H1 (cell line): ENCODE measurements at regions not wholly inside any gene's neighbourhood (a gene's known extent, or its start where the extent isn't known, plus 50 kb on each side); places are given as distances from the start of the nearest gene placed in this dataset.

Source experiments
- CTCF ChIA-PET: fragments of 300-600 bp; sonication (Branson Sonifier 250); formaldehyde crosslinking; loops from one replicate; lab custom pipeline; 2021; ENCODE audit not compliant: partially characterized antibody; lab: Charles Lee
- POLR2A ChIA-PET: fragments of 300-600 bp; sonication (Branson Sonifier 250); formaldehyde crosslinking; loops from one replicate; lab custom pipeline; 2021; ENCODE audit warnings: inconsistent platforms; ENCODE audit not compliant: partially characterized antibody; lab: Charles Lee
- DNase-seq, 2 experiments: peaks; one replicate each; pipeline versions ENCODE4 v3.0.0 to v3.0.0-alpha.2; 2010 to 2022; ENCODE audit warnings: low spot score in 2 of 2, low read depth in 1 of 2, mixed read lengths in 1 of 2
- FAIRE-seq: peaks from 2 replicates; lab custom pipeline; 2011; peaks lifted over from hg19 to GRCh38; lab: Jason Lieb, UNC
- H2AFZ ChIP-seq: 2 replicates; pipeline ENCODE4 v1.8.1; 2012; ENCODE audit warnings: low read length, inconsistent platforms
- H2AK5ac ChIP-seq: 2 replicates; pipeline ENCODE4 v1.6.1; 2013; ENCODE audit warnings: low read depth, low read length
- H2BK120ac ChIP-seq: replicated peaks from 2 replicates; pipeline ENCODE3; 2013; ENCODE audit warnings: low read depth, low read length, inconsistent platforms
- H2BK12ac ChIP-seq: 2 replicates; pipeline ENCODE4 v1.6.1; 2013; ENCODE audit warnings: low read depth, low read length
- H2BK15ac ChIP-seq: 2 replicates; pipeline ENCODE4 v1.6.1; 2013; ENCODE audit warnings: low read length
- H2BK20ac ChIP-seq: 2 replicates; pipeline ENCODE4 v1.6.1; 2013; ENCODE audit warnings: low read length
- H2BK5ac ChIP-seq: 2 replicates; pipeline ENCODE4 v1.6.1; 2013; ENCODE audit warnings: low read depth, low read length
- H3K14ac ChIP-seq: 2 replicates; pipeline ENCODE4 v1.6.1; 2013; ENCODE audit warnings: inconsistent platforms; ENCODE audit not compliant: insufficient read length
- H3K18ac ChIP-seq: 2 replicates; pipeline ENCODE4 v1.6.1; 2013; ENCODE audit warnings: low read length; ENCODE audit errors: extremely low read depth
- H3K23ac ChIP-seq: 2 replicates; pipeline ENCODE4 v1.6.1; 2013; ENCODE audit warnings: inconsistent platforms; ENCODE audit not compliant: insufficient read length
- H3K23me2 ChIP-seq: 2 replicates; pipeline ENCODE4 v1.6.1; 2013; ENCODE audit warnings: low read depth, low read length
- H3K27ac ChIP-seq: 2 replicates; pipeline ENCODE4 v1.6.1; 2011; ENCODE audit warnings: low read depth, low read length, inconsistent platforms
- H3K27me3 ChIP-seq, 4 experiments: replicated peaks in 1 of 4; 1 replicate in 1 of 4; 2 replicates in 3 of 4; pipeline versions ENCODE4 v1.6.1 to v1.8.1; 2011 to 2013; ENCODE audit warnings: low read length in 3 of 4, mild to moderate bottlenecking in 3 of 4, inconsistent platforms in 2 of 4, mixed read lengths in 2 of 4, moderate library complexity in 1 of 4; ENCODE audit not compliant: control insufficient read depth in 3 of 4, insufficient read depth in 3 of 4; ENCODE audit errors: extremely low read depth in 1 of 4
- H3K36me3 ChIP-seq, 4 experiments: 2 replicates each; pipeline versions ENCODE4 v1.6.1 to v1.8.1; 2011 to 2013; ENCODE audit warnings: mild to moderate bottlenecking in 4 of 4, low read length in 3 of 4, moderate library complexity in 2 of 4, control low read depth in 1 of 4, inconsistent platforms in 1 of 4; ENCODE audit not compliant: insufficient read depth in 4 of 4, control insufficient read depth in 2 of 4
- H3K4ac ChIP-seq: replicated peaks from 2 replicates; pipeline ENCODE3; 2013; ENCODE audit warnings: low read length, low read depth, mixed read lengths, inconsistent platforms; ENCODE audit not compliant: insufficient read length
- H3K4me1 ChIP-seq, 4 experiments: replicated peaks in 1 of 4; 1 replicate in 1 of 4; 2 replicates in 3 of 4; pipeline versions ENCODE4 v1.6.1 to v1.8.1; 2011 to 2013; ENCODE audit warnings: low read length in 3 of 4, inconsistent platforms in 2 of 4, mixed read lengths in 1 of 4; ENCODE audit not compliant: insufficient read depth in 4 of 4, control insufficient read depth in 3 of 4
- H3K4me2 ChIP-seq, 2 experiments: 2 replicates each; pipeline versions ENCODE4 v1.6.1 to v1.8.1; 2011 to 2013; ENCODE audit warnings: low read depth in 2 of 2, low read length in 2 of 2, control low read depth in 1 of 2, inconsistent platforms in 1 of 2, mild to moderate bottlenecking in 1 of 2; ENCODE audit not compliant: insufficient read depth in 1 of 2
- H3K4me3 ChIP-seq, 4 experiments: fragments of 200-600, 300-600 bp in 1 of 4; sonication (generic), shearing (Covaris generic), sonication (Bioruptor Twin) in 1 of 4; 2 replicates each; pipeline versions ENCODE4 v1.5.1 to v1.8.1; 2011 to 2016; ENCODE audit warnings: low read length in 4 of 4, low read depth in 3 of 4, control low read depth in 2 of 4, inconsistent platforms in 2 of 4, mild to moderate bottlenecking in 2 of 4, mixed read lengths in 1 of 4, moderate library complexity in 1 of 4; ENCODE audit not compliant: insufficient read depth in 2 of 4; ENCODE audit errors: extremely low read depth in 1 of 4
- H3K56ac ChIP-seq: replicated peaks from 2 replicates; pipeline ENCODE3; 2013; ENCODE audit warnings: low read depth, mild to moderate bottlenecking, mixed read lengths, low read length, inconsistent platforms; ENCODE audit not compliant: insufficient read length
- H3K79me1 ChIP-seq: 2 replicates; pipeline ENCODE4 v1.6.1; 2013; ENCODE audit warnings: low read depth, low read length, control low read depth
- H3K79me2 ChIP-seq, 2 experiments: 2 replicates each; pipeline versions ENCODE4 v1.6.1 to v1.8.1; 2012 to 2013; ENCODE audit warnings: low read length in 2 of 2, mild to moderate bottlenecking in 2 of 2, inconsistent platforms in 1 of 2; ENCODE audit not compliant: insufficient read depth in 2 of 2, control insufficient read depth in 1 of 2
- H3K9ac ChIP-seq, 4 experiments: replicated peaks in 1 of 4; 1 replicate in 1 of 4; 2 replicates in 3 of 4; pipeline versions ENCODE4 v1.6.1 to v1.8.1; 2011 to 2013; ENCODE audit warnings: low read depth in 3 of 4, low read length in 3 of 4, control low read depth in 2 of 4, mild to moderate bottlenecking in 2 of 4, moderate library complexity in 2 of 4, inconsistent platforms in 1 of 4; ENCODE audit errors: extremely low read depth in 1 of 4
- H3K9me3 ChIP-seq, 2 experiments: 2 replicates each; pipeline versions ENCODE4 v1.6.1 to v1.8.1; 2012 to 2013; ENCODE audit warnings: mild to moderate bottlenecking in 2 of 2, moderate library complexity in 2 of 2, control low read depth in 1 of 2, inconsistent platforms in 1 of 2, low read depth in 1 of 2, low read length in 1 of 2, mixed read lengths in 1 of 2; ENCODE audit not compliant: insufficient read depth in 2 of 2
- H4K20me1 ChIP-seq, 2 experiments: replicated peaks in 1 of 2; 2 replicates each; pipeline versions ENCODE3 to v1.8.1; 2011 to 2013; ENCODE audit warnings: inconsistent platforms in 2 of 2, low read length in 2 of 2, mild to moderate bottlenecking in 1 of 2; ENCODE audit not compliant: insufficient read depth in 2 of 2, control insufficient read depth in 1 of 2
- H4K5ac ChIP-seq: 2 replicates; pipeline ENCODE4 v1.6.1; 2013; ENCODE audit warnings: low read length, low read depth, mixed read lengths, inconsistent platforms; ENCODE audit not compliant: insufficient read length
- H4K8ac ChIP-seq: 2 replicates; pipeline ENCODE4 v1.8.0; 2013; ENCODE audit warnings: mild to moderate bottlenecking, moderate library complexity, low read length, inconsistent platforms; ENCODE audit not compliant: insufficient read depth; ENCODE audit errors: extremely low read depth
- H4K91ac ChIP-seq: replicated peaks from 2 replicates; pipeline ENCODE3; 2013; ENCODE audit warnings: low read length, mixed read lengths, inconsistent platforms; ENCODE audit not compliant: insufficient read length
- CBX8 ChIP-seq: fragments of 300-800, 300-1000 bp; sonication (generic); IDR thresholded peaks from 2 replicates; pipeline ENCODE4 v1.7.1; 2016; ENCODE audit warnings: low read depth, low read length, borderline replicate concordance
- GTF2F1 ChIP-seq: IDR thresholded peaks from 2 replicates; pipeline ENCODE4 v1.6.1; 2012; ENCODE audit warnings: low read depth, low read length, improper control_type of control experiment, borderline replicate concordance
- HDAC2 ChIP-seq, 2 experiments: fragments of 300-600 bp in 1 of 2; sonication (generic) in 1 of 2; IDR thresholded peaks; 2 replicates each; pipeline ENCODE4 v1.6.1; 2011 to 2012; ENCODE audit warnings: low read depth in 2 of 2, low read length in 2 of 2, mild to moderate bottlenecking in 2 of 2, moderate library complexity in 2 of 2, borderline replicate concordance in 1 of 2, inconsistent platforms in 1 of 2
- HDAC6 ChIP-seq: IDR thresholded peaks from one replicate; pipeline ENCODE4 v1.7.1; 2012; ENCODE audit warnings: low read depth, mild to moderate bottlenecking, inconsistent platforms, low read length, moderate library complexity
- JUN ChIP-seq: IDR thresholded peaks from 2 replicates; pipeline ENCODE4 v1.6.1; 2011; ENCODE audit warnings: low read depth, mild to moderate bottlenecking, improper control_type of control experiment, low read length
- KDM1A ChIP-seq: fragments of 200-600, 300-600 bp; sonication (generic); IDR thresholded peaks from 2 replicates; pipeline ENCODE4 v1.7.1; 2016; ENCODE audit warnings: mild to moderate bottlenecking, low read length, borderline replicate concordance
- WGBS, 2 experiments: shearing (Covaris generic) in 1 of 2; methylation state at CpG; one replicate each; pipeline versions ENCODE4 v1.1.6 to v1.1.7; 2013 to 2015; ENCODE audit warnings: low lambda C conversion rate in 2 of 2, mixed read lengths in 2 of 2, inconsistent platforms in 1 of 2, low coverage in 1 of 2, missing lambda C conversion rate in 1 of 2; ENCODE audit not compliant: insufficient replicate concordance in 2 of 2, insufficient coverage in 1 of 2, insufficient read length in 1 of 2; ENCODE audit errors: extremely low coverage in 1 of 2, missing lambda C conversion rate in 1 of 2; 5-methylcytosine and 5-hydroxymethylcytosine counted together

DNA sequence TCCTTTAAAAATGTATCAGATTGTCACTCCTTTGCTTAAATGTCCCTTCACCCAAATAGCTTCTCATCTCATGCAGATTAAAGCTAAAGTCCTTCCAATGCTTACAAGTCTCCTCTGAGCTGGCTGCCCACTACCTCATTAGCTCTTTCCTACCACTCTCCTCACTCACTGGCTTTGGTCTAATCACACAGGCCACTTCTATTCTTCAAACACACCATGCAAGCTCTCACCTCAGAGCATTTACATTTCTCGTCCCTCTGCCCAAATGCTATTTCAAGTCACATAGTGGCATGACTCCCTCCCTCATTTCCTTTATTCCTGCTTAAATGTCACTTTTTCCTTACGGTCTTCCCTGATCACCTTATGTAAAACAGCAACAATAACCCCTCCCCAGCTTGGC is 110.6 kb upstream of the CMC1 start:
- Histone ChIP-seq H3K18ac (no peak overlapping the region), H3K9me3 (no peaks in the 10 kb centered on the region), H2BK20ac (no peak overlapping the region), H2BK5ac (no peak overlapping the region), H3K56ac (no peak overlapping the region), H3K9ac (no peak overlapping the region), H4K5ac (no peak overlapping the region), H4K20me1 (no peaks in the 10 kb centered on the region), H3K4me1 (no peaks in the 10 kb centered on the region), H3K27ac (0 out of 2 replicates have a peak overlapping the region, but pooled peaks have one; percentile 9), H3K23me2 (no peaks in the 10 kb centered on the region), H3K4ac (no peak overlapping the region), H2BK12ac (no peak overlapping the region), H3K4me3 (no peak overlapping the region), H3K27me3 (no peaks in the 10 kb centered on the region; a peak in 1 of 7 replicates), H3K14ac (no peak overlapping the region), H2AK5ac (no peak overlapping the region), H3K79me1 (no peaks in the 10 kb centered on the region), H3K79me2 (no peaks in the 10 kb centered on the region), H2BK15ac (no peak overlapping the region), H3K23ac (no peak overlapping the region), H3K36me3 (no peaks in the 10 kb centered on the region), H3K4me2 (no peak overlapping the region), H2AFZ (no peak overlapping the region), H4K91ac (no peak overlapping the region), H4K8ac (no peak overlapping the region), H2BK120ac (no peak overlapping the region)
- POLR2A ChIA-PET, result no interaction called here
- FAIRE-seq (no peak), DNase-seq (no peak)
- 75% methylated on average over 2 of the region's 2 CpGs; no CpG with 5 or more reads in 1 of the 2 experiments for WGBS, 2 experiments
- CTCF ChIA-PET, result interaction anchor here (0.8 kb wide), 1 partner anchor 144 kb away, joined by 3 read pairs; no protein-coding TSS in a partner anchor
- no peak for TF ChIP-seq GTF2F1
- no peak for TF ChIP-seq KDM1A
- TF ChIP-seq CBX8, result no peak
- no peak for TF ChIP-seq JUN
- no peak for TF ChIP-seq HDAC6
- TF ChIP-seq HDAC2 (IDR thresholded peaks at IDR 0.05; ENCODE audit: borderline replicate concordance in 1 of 2, low read depth in 2 of 2, low read length in 2 of 2), result no peak
